ENCODE measurements at regions not wholly inside any gene's neighbourhood (a gene's known extent, or its start where the extent isn't known, plus 50 kb on each side); places are given as distances from the start of the nearest gene placed in this dataset.

DNA sequence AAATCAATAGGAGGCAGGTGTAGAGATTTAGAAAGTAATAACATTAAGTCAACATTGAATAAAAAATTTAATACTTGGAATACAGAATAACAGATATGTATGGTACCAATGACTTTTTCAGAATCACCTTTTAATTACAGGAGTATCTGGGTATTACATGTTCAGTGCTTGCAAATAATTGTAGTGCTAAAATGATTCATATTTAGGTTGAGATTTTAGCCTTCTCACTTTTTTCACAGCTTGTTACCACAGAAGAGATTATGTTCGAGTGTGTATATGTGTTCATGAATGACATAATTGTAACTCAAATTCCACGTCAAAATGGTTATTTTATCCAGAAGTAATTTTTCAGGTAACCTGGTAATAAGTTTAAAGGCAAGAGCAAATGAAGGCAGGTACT, 187.9 kb upstream of the TBL1XR1 start:
- TF ChIP-seq, protein P1, sequence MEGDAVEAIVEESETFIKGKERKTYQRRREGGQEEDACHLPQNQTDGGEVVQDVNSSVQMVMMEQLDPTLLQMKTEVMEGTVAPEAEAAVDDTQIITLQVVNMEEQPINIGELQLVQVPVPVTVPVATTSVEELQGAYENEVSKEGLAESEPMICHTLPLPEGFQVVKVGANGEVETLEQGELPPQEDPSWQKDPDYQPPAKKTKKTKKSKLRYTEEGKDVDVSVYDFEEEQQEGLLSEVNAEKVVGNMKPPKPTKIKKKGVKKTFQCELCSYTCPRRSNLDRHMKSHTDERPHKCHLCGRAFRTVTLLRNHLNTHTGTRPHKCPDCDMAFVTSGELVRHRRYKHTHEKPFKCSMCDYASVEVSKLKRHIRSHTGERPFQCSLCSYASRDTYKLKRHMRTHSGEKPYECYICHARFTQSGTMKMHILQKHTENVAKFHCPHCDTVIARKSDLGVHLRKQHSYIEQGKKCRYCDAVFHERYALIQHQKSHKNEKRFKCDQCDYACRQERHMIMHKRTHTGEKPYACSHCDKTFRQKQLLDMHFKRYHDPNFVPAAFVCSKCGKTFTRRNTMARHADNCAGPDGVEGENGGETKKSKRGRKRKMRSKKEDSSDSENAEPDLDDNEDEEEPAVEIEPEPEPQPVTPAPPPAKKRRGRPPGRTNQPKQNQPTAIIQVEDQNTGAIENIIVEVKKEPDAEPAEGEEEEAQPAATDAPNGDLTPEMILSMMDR (IDR thresholded peaks at IDR 0.05; ENCODE audit: low read depth, low read length, missing input control): no peak
- TF ChIP-seq, protein P2, sequence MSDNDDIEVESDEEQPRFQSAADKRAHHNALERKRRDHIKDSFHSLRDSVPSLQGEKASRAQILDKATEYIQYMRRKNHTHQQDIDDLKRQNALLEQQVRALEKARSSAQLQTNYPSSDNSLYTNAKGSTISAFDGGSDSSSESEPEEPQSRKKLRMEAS (IDR thresholded peaks at IDR 0.05): no peak
- TF ChIP-seq, protein P3, sequence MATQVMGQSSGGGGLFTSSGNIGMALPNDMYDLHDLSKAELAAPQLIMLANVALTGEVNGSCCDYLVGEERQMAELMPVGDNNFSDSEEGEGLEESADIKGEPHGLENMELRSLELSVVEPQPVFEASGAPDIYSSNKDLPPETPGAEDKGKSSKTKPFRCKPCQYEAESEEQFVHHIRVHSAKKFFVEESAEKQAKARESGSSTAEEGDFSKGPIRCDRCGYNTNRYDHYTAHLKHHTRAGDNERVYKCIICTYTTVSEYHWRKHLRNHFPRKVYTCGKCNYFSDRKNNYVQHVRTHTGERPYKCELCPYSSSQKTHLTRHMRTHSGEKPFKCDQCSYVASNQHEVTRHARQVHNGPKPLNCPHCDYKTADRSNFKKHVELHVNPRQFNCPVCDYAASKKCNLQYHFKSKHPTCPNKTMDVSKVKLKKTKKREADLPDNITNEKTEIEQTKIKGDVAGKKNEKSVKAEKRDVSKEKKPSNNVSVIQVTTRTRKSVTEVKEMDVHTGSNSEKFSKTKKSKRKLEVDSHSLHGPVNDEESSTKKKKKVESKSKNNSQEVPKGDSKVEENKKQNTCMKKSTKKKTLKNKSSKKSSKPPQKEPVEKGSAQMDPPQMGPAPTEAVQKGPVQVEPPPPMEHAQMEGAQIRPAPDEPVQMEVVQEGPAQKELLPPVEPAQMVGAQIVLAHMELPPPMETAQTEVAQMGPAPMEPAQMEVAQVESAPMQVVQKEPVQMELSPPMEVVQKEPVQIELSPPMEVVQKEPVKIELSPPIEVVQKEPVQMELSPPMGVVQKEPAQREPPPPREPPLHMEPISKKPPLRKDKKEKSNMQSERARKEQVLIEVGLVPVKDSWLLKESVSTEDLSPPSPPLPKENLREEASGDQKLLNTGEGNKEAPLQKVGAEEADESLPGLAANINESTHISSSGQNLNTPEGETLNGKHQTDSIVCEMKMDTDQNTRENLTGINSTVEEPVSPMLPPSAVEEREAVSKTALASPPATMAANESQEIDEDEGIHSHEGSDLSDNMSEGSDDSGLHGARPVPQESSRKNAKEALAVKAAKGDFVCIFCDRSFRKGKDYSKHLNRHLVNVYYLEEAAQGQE (IDR thresholded peaks at IDR 0.05): no peak
- no peak for TF ChIP-seq GABPA (IDR thresholded peaks at IDR 0.05 in 1 of 2, conservative IDR thresholded peaks at IDR 0.05 in 1 of 2)
